Right lobe of liver (tissue), 6 donors: ENCODE measurements at regions not wholly inside any gene's neighbourhood (a gene's known extent, or its start where the extent isn't known, plus 50 kb on each side); places are given as distances from the start of the nearest gene placed in this dataset.

Source experiments
- ATAC-seq, 4 donors: fragments of 200-7000 bp; cut with Tn5 transposase; one replicate each; pipeline ENCODE4 v1.9.1; 2020; ENCODE audit warnings: mild to moderate bottlenecking in 4 of 4, moderate library complexity in 4 of 4
- DNase-seq, 3 donors: peaks; one replicate each; pipeline ENCODE4 v3.0.0-alpha.2; 2020
- H3K27ac ChIP-seq, 3 donors: fragments of 200-600 bp; one replicate each; pipeline ENCODE4 v1.8.0; 2022
- H3K27me3 ChIP-seq, 2 donors: fragments of 200-600 bp; one replicate each; pipeline ENCODE4 v1.8.0; 2022
- H3K36me3 ChIP-seq, 4 donors: fragments of 200-600 bp; sonication (generic) in 1 of 4; one replicate each; pipeline versions ENCODE4 v1.5.1 to v1.8.0; 2017 to 2022; ENCODE audit warnings: control low read depth in 1 of 4
- H3K4me1 ChIP-seq, 4 donors: fragments of 200-600 bp; sonication (generic) in 1 of 4; one replicate each; pipeline versions ENCODE4 v1.5.1 to v1.8.0; 2017 to 2022; ENCODE audit warnings: control low read depth in 1 of 4
- H3K4me3 ChIP-seq, 3 donors: fragments of 200-600 bp; one replicate each; pipeline ENCODE4 v1.8.0; 2022
- H3K9me3 ChIP-seq, 4 donors: fragments of 200-600 bp; sonication (generic) in 1 of 4; one replicate each; pipeline versions ENCODE4 v1.5.1 to v1.8.0; 2017 to 2022; ENCODE audit warnings: control low read depth in 1 of 4
- CTCF ChIP-seq, 4 donors: fragments of 200-600 bp in 3 of 4; fragments of 450-650 bp in 1 of 4; IDR thresholded peaks; one replicate each; pipeline versions ENCODE4 v1.5.1 to v1.8.0; 2016 to 2022; ENCODE audit warnings: antibody characterized with exemption in 4 of 4, mild to moderate bottlenecking in 2 of 4
- POLR2A ChIP-seq: fragments of 450-650 bp; IDR thresholded peaks from one replicate; pipeline ENCODE4 v1.6.1; 2017; ENCODE audit warnings: antibody characterized with exemption, mild to moderate bottlenecking
- WGBS: methylation state at CpG from one replicate; pipeline ENCODE4 v1.1.6; 2018; ENCODE audit warnings: low coverage, low lambda C conversion rate; ENCODE audit not compliant: insufficient coverage; ENCODE audit errors: missing lambda C conversion rate; 5-methylcytosine and 5-hydroxymethylcytosine counted together
- intact Hi-C, 2 donors: fragments of 100-400 bp; cut with DNase I; formaldehyde crosslinking; loops; one replicate each; pipeline versions ENCODE4 v1.11.2 to v1.14.1; 2022
- donor health status: DM: no; HTN: yes; CAD: no.
- donor health status: DM: no; HTN: no; CAD: no.
- donor health status: DM: no; HTN: no; CAD: no.
- donor health status: DM: no; HTN: yes; CAD: no.
- donor health status: DM: no; HTN: yes; CAD: no.

- DNase-seq, result no peak
- no peaks in the 10 kb centered on the region for H3K4me1 ChIP-seq
- intact Hi-C loops, result no loop called here
- TF ChIP-seq POLR2A (no peak), CTCF (IDR thresholded peaks at IDR 0.05) (no peak)
- peak overlapping the region in 1 of 3 donors; percentile 18 for H3K27ac ChIP-seq
- H3K36me3 ChIP-seq, result no peaks in the 10 kb centered on the region
- H3K27me3 ChIP-seq, result no peaks in the 10 kb centered on the region
- no peaks in the 10 kb centered on the region for H3K9me3 ChIP-seq
- no peak for ATAC-seq
- WGBS, result 80% methylated on average over 8 of the region's 10 CpGs
- H3K4me3 ChIP-seq, result no peak overlapping the region
Observed at GRCh38 chr1:203401199-203401877, 50.4 kb upstream of the FMOD start.

GRCh38 chr1:203402152-203402551 lies 51.2 kb upstream of the FMOD start:
- Histone ChIP-seq H3K27me3 (no peaks in the 10 kb centered on the region), H3K4me1 (no peaks in the 10 kb centered on the region), H3K4me3 (no peak overlapping the region), H3K36me3 (no peaks in the 10 kb centered on the region), H3K27ac (peak overlapping the region in 1 of 3 donors; percentile 39), H3K9me3 (no peaks in the 10 kb centered on the region)
- intact Hi-C loops, result no loop called here
- ATAC-seq, result no peak
- no peak for DNase-seq
- 100% methylated on average over 2 of the region's 3 CpGs for WGBS
- TF ChIP-seq CTCF (IDR thresholded peaks at IDR 0.05) (no peak), POLR2A (no peak)

- 46% methylated on average over 6 of the region's 6 CpGs for WGBS
- peak in 2 of 4 donors; percentile 22 to 64 for ATAC-seq
Observed at GRCh38 chr1:203402629-203403337, 51.9 kb upstream of the FMOD start.

GRCh38 chr1:203403586-203403985 lies 52.7 kb upstream of the FMOD start:
- peak overlapping the region in 2 of 3 donors; percentile 28 to 37 for H3K27ac ChIP-seq
- TF ChIP-seq POLR2A (no peak), CTCF (IDR thresholded peaks at IDR 0.05) (no peak)
- WGBS, result 56% methylated on average over 5 of the region's 5 CpGs
- H3K36me3 ChIP-seq, result no peaks in the 10 kb centered on the region
- DNase-seq (no peak), ATAC-seq (no peak)
- H3K9me3 ChIP-seq, result no peaks in the 10 kb centered on the region
- intact Hi-C loops, result no loop called here
- no peaks in the 10 kb centered on the region for H3K4me1 ChIP-seq
- H3K4me3 ChIP-seq, result no peak overlapping the region
- H3K27me3 ChIP-seq, result no peaks in the 10 kb centered on the region

More at GRCh38 chr1:203402629-203403337, 51.9 kb upstream of the FMOD start:
- H3K4me1 ChIP-seq, result no peaks in the 10 kb centered on the region
- H3K27ac ChIP-seq, result peak overlapping the region; percentile 13 to 39 (median 28)
- DNase-seq, result no peak
- H3K36me3 ChIP-seq, result no peaks in the 10 kb centered on the region
- intact Hi-C loops, result no loop called here
- H3K27me3 ChIP-seq, result no peaks in the 10 kb centered on the region
- no peak overlapping the region for H3K4me3 ChIP-seq
- no peak for TF ChIP-seq CTCF (IDR thresholded peaks at IDR 0.05)
- TF ChIP-seq POLR2A, result no peak
- H3K9me3 ChIP-seq, result no peaks in the 10 kb centered on the region
